Embryonic facial prominence (tissue), 1 donor: ENCODE measurements at regions not wholly inside any gene's neighbourhood (a gene's known extent, or its start where the extent isn't known, plus 50 kb on each side); places are given as distances from the start of the nearest gene placed in this dataset.
"Not testable (repeated sequence)": the region's sequence is repeated elsewhere in the genome, so short reads cannot be mapped to it uniquely, and the experiment has no call there.

ENCODE experiments used
- DNase-seq: peaks from one replicate; pipeline ENCODE4 v3.0.0-alpha.2; 2016; ENCODE audit errors: extremely low spot score

DNA sequence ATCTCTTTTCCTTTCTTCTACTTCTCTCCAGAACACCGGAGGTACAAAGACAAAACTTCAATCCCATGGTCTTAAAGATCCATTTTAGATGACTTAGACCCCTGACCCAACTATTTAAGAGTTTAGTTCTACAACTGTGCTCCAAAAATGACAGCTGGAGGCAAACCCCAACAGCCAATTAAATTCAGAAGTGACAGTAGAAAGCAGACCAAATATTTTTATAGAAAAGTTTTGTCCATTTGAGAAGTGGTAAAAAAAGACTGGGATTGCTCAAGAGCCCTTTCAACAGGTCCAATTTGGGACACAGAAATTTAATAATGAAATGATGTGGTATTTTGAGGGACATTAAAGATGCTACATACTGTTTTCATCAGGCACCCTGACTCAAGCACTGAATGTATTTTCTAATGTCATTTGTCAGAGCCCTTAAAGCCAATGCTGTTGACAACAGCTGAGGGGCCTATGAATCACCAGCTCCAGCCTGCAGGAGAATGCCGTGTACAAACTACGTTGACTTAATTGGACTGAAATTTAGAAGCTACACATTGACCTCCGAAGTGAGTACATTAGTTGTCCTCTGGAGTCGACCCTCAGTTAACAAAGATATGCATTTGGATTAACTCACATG, 147.5 kb upstream of the PIK3R1 start:
- no peak for DNase-seq

DNA sequence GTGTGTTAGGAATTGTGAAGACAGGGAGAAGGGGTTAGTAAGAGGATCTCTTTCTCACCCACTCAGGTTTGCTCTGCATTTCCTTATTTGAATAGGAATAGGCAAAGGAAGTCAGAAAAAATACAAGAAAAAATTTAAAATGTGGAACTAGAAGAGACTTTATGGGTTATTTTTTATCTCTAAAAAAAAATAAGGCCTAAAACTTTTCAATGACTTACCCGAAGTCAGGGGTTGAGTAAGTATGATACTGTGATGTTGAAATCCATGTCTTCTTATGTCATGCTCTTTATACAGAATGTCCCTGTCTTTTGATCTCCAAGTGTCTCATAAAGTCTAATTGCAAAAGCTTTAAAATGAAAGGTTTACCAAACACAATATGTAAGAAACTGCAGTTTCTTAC, 148.3 kb upstream of the PIK3R1 start:
- no peak for DNase-seq

DNA sequence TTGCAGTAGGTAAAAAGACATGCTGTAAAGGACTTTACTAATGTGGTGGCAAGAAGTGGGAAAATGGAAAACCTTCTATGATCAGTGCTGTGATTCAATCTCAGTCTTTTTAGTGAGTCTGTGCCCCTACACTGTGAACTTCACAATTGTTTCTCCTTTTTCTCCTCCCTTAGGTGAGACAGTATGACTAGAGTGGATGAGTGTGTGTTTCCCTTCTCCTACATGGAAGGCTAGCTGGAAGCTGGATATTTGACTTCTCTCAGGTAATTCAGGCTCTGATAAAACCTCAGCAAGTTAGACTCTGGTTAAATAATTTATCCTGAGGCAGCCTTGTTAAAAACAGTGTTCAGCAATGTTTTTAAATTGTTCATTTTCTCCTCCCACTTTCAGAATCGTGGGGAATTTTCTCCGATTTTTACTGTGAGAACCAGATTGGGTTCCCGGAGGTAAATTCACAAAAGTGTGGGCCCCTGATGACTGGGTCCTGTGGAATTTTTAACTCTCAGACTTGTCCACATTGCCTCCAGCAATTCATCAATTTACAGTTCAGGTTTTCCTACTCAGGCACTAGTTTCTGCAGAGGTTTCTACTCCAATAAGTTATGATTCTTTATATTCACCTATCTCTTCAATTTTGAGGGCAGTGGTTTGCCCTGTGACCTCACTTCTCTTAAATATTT, 149.1 kb upstream of the PIK3R1 start:
- no peak for DNase-seq

DNA sequence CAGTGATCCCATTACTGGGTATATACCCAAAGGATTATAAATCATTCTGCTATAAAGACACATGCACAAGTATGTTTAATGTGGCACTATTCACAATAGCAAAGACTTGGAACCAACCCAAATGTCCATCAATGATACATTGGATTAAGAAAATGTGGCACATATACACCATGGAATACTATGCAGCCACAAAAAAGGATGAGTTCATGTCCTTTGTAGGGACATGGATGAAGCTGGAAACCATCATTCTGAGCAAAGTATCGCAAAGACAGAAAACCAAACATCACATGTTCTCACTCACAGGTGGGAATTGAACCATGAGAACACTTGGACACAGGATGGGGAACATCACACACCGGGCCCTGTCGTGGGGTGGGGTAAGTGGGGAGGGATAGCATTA, 150.2 kb upstream of the PIK3R1 start:
- DNase-seq: not testable (repeated sequence)

DNA sequence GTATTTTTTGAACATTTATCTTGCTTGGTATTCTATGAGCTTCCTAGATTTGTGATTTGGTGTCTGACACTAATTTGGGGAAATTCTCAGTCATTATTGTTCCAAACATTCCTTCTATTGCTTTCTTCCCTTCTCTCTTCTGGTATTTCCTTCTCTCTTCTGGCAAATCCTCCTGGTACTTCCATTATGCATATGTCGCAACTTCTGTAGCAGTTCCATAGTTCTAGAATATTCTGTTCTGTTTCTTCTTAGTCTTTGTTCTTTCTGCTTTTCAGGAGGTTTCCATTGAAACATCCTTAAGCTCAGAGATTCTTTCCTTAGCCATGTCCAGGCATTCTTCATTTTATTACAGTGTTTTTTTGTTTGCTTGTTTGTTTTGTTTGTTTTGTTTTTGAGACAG, 155.2 kb upstream of the PIK3R1 start:
- DNase-seq: no peak

- DNase-seq: no peak
Measured at GRCh38 chr5:68057191-68057590, 158.4 kb upstream of the PIK3R1 start.

- no peak for DNase-seq
Measured at GRCh38 chr5:68055686-68056085, 159.9 kb upstream of the PIK3R1 start.

DNA sequence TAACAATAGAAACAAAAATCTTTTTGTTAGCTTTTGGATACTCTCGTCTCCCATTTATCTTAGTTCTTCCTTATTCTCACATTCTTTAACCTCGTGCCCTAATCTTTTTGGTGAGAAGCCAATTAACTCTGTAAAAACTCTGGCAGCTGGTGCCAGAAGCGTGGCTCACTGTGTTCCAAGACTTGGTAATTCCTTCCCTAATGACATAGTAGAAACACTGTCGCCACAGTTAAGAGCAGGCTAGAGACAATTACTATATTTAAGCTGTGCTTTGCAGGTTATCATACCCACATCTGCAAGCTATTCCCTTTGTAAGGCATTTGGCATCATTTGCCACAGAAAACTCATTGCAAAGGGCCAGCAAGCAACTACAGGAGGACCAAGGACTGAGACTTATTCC, 160.9 kb upstream of the PIK3R1 start:
- no peak for DNase-seq

DNA sequence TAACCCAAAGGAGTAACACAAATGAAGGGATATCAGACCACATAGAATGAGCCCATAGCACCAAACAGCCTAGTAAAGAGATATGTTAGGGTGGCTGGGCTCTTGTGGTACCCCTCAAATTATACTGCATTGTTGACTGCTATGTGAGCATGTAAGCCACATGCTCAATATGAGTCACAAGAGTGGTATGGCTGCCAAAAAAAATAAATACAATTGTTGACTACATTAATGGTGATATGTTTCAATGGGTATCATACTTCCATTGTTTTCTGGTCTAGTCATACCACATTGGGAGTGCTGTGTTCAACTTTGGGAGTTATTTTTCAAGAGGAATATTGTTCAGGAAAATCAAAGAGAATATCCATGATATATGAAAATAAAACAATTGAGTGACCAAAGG, 162.4 kb upstream of the PIK3R1 start:
- no peak for DNase-seq

DNA sequence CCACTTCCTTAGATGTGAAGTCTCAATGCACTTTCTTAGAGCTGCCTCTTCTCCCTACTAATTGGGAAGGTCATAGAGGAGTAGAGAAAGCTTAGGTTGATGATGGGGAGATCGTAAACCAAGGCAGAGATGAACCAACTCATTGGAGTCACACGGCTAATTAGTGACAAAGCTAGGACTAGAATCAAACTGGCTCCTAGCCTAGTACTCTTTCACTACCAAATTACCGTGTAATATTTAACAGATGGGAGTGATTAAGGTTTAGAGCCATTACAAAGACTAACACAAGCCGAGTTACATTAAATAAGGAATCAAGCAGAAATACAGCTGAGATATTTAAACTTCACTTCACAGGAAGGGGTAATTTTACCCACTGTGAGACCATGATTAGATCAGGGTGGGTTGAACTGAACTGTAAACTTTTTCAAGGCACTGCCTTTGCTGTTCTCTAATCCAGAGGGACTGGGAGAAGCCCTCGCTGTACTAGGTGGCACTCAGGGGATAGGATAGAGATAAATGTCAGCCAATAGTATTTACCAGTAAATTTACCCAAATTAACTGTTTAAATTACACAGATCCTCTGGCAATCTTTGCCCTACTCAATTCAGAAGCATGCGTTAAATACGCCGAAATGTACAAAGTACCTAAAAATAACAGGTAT, 166.4 kb upstream of the PIK3R1 start:
- DNase-seq: no peak

DNA sequence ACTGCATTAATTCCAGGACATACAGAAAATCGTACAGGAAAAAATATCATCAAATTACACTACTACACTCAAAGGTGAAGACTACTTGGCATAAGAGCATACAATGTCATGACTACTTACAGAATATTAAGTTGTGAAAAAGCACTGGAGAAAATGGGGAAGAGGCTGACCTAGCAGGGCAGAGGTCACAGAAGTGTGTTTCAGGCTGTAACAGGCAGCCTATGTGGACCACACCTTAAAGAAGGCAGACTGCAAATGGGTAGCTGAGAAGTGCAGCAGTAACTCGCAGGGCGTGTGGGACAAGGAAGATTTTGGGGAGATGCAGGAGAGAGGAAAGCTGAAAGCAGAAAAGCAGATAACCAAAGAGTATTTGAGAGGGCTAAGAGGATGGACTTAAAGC, 167.0 kb upstream of the PIK3R1 start:
- DNase-seq: no peak

- not testable (repeated sequence) for DNase-seq
Measured at GRCh38 chr5:68048054-68048453, 167.5 kb upstream of the PIK3R1 start.

GRCh38 chr5:68047035-68047434, 168.5 kb upstream of the PIK3R1 start:
- no peak for DNase-seq

DNA sequence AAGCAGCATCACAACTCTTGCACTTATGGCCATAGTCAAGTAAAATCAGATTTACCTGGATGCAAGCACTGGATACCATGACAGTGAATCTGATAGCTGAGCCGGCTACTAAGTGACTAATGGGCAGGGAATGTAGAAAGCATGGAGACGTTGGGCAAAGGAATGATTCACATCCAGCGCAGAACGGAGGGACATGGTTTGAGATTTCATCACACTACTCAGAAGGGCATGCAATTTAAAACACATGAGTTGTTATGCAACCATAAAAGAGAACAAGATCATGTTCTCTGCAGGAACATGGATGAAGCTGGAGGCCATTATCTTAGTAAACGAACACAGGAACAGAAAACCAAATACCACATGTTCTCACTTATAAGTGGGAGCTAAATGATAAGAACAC, 169.1 kb upstream of the PIK3R1 start:
- no peak for DNase-seq

GRCh38 chr5:68041293-68041692, 174.3 kb upstream of the PIK3R1 start:
- no peak for DNase-seq

DNA sequence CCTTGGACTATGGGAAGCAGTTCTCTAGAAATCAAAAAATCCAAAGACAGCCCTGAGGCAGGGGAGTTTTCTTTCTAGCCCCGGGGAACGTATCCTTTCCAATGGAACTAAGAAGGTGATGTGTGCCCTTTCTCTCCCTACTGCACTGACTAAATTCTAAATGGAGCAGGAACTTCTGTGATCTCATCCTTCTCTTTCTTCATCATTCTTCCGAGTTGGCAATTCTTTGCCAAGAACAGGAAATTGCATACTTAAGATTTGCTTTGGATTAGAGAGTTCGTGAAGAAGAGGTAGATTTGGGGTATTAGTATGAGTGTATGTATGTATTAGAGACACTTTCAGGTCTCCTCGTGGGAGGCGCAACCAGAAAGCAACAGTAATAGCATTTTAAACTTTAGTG, 178.0 kb upstream of the PIK3R1 start:
- no peak for DNase-seq

- no peak for DNase-seq
Measured at GRCh38 chr5:68033961-68034571, 181.5 kb upstream of the PIK3R1 start.

DNA sequence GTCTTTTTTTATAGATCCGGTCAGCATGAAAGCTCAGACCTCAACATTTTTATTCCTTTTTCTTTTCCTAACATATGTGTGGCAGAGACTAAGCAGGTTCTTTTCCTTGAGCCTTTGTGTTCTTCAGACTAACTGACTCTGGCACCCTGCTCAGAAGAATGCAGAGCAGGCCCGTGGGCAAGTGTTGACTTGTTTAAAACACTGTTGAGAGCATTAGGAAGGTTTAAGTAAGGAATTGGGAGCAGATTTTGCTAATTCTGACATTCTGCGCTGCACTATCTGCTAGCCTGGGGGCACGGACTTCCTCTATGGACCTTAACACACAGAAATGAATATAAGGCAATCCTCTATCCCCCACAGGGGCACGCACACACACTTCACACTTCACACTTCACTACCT, 182.5 kb upstream of the PIK3R1 start:
- no peak for DNase-seq

- no peak for DNase-seq
Measured at GRCh38 chr5:68032216-68032762, 183.3 kb upstream of the PIK3R1 start.

DNA sequence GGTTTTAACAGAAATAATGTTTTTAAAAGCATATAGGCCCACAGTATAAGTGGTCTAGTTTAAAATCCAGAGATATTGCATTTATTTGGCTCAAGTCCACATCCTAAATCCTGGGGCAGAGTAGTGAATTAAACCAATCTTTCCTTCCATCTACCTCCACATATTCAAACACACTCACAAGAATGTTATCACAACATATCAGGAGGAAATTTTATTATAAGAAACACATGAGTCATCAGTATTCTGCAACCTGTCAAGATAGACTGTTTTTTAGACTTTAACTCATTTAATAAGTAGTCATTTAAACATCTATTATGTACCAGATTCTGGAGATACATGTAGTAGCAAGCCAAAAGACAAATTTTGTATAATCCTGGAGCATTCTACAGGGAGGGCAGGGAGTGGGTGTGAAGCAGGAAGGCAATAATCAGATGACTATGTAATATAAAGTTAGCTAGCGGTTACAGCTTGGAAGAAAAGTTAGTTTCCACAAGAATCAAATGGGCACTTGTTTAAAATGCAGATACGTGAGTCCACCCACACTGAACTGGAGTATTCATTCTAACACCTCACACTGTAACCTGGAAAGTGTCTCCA, 187.3 kb upstream of the PIK3R1 start:
- no peak for DNase-seq

GRCh38 chr5:68027519-68027918, 188.0 kb upstream of the PIK3R1 start:
- DNase-seq: no peak
